ENCODE measurements at regions not wholly inside any gene's neighbourhood (a gene's known extent, or its start where the extent isn't known, plus 50 kb on each side); places are given as distances from the start of the nearest gene placed in this dataset.
"Not testable (repeated sequence)": the region's sequence is repeated elsewhere in the genome, so short reads cannot be mapped to it uniquely, and the experiment has no call there.

GRCh38 chr21:10428981-10429534 lies 92.3 kb upstream of the TPTE start:
- TF ChIP-seq, protein P1, sequence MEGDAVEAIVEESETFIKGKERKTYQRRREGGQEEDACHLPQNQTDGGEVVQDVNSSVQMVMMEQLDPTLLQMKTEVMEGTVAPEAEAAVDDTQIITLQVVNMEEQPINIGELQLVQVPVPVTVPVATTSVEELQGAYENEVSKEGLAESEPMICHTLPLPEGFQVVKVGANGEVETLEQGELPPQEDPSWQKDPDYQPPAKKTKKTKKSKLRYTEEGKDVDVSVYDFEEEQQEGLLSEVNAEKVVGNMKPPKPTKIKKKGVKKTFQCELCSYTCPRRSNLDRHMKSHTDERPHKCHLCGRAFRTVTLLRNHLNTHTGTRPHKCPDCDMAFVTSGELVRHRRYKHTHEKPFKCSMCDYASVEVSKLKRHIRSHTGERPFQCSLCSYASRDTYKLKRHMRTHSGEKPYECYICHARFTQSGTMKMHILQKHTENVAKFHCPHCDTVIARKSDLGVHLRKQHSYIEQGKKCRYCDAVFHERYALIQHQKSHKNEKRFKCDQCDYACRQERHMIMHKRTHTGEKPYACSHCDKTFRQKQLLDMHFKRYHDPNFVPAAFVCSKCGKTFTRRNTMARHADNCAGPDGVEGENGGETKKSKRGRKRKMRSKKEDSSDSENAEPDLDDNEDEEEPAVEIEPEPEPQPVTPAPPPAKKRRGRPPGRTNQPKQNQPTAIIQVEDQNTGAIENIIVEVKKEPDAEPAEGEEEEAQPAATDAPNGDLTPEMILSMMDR (IDR thresholded peaks at IDR 0.05) = not testable (repeated sequence)
- not testable (repeated sequence) for TF ChIP-seq POLR2A (IDR thresholded peaks at IDR 0.05)

Measured in Peyer's patch (tissue), 4 donors.